Peyer's patch (tissue), 4 donors: ENCODE measurements at regions not wholly inside any gene's neighbourhood (a gene's known extent, or its start where the extent isn't known, plus 50 kb on each side); places are given as distances from the start of the nearest gene placed in this dataset.

Experiments
- DNase-seq, 3 donors: peaks; one replicate each; pipeline ENCODE4 v3.0.0-alpha.2; 2017 to 2019
- H3K27ac ChIP-seq, 4 donors: fragments of 200-600 bp; sonication (generic); one replicate each; pipeline ENCODE4 v1.5.1; 2016 to 2019
- H3K27me3 ChIP-seq, 2 donors: fragments of 200-600 bp; sonication (generic); one replicate each; pipeline ENCODE4 v1.5.1; 2019
- H3K36me3 ChIP-seq, 3 donors: fragments of 200-600 bp; sonication (generic); one replicate each; pipeline ENCODE4 v1.5.1; 2016 to 2019
- H3K4me1 ChIP-seq, 4 donors: fragments of 200-600 bp; sonication (generic); one replicate each; pipeline ENCODE4 v1.5.1; 2016 to 2019
- H3K4me3 ChIP-seq, 4 donors: fragments of 200-600 bp; sonication (generic); 1 replicate in 3 of 4; 2 replicates in 1 of 4; pipeline ENCODE4 v1.5.1; 2016 to 2019; ENCODE audit warnings: mild to moderate bottlenecking in 1 of 4
- H3K9me3 ChIP-seq, 4 donors: fragments of 200-600 bp; sonication (generic); one replicate each; pipeline ENCODE4 v1.5.1; 2016 to 2019; ENCODE audit warnings: mild to moderate bottlenecking in 1 of 4
- POLR2A ChIP-seq, 2 donors: fragments of 450-650 bp; IDR thresholded peaks; one replicate each; pipeline ENCODE4 v1.5.1; 2017; ENCODE audit warnings: antibody characterized with exemption in 2 of 2, mild to moderate bottlenecking in 2 of 2, moderate library complexity in 2 of 2
- TF ChIP-seq, protein P1 (sequence below), 6 experiments: fragments of 450-650 bp in 4 of 6; fragments of 200-600 bp in 2 of 6; sonication (generic) in 1 of 6; IDR thresholded peaks; one replicate each; pipeline ENCODE4 v1.5.1; 2017 to 2019; ENCODE audit warnings: antibody characterized with exemption in 6 of 6, mild to moderate bottlenecking in 3 of 6, moderate library complexity in 1 of 6

DNA sequence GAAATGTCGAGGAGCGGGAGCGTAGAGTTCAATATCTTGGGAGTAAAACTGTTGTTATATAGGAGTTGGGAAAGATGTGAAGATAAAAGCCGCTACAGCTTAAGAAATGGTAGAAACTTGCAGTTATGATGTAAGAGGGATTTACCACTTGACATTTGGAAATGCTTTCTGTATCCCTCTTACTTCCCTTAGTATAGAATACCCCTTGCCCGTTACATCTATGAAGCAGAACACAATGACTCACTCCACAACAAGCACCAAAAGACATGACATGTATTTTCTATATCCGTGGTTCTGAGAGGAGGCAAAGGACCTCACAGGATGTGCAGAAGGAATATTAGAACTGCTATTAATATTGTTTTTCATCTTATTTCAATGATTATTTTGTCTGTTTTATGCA lies 254.2 kb upstream of the NR2F2 start:
- H3K4me1 ChIP-seq = no peaks in the 10 kb centered on the region
- no peak for TF ChIP-seq POLR2A (IDR thresholded peaks at IDR 0.05)
- TF ChIP-seq, protein P1, sequence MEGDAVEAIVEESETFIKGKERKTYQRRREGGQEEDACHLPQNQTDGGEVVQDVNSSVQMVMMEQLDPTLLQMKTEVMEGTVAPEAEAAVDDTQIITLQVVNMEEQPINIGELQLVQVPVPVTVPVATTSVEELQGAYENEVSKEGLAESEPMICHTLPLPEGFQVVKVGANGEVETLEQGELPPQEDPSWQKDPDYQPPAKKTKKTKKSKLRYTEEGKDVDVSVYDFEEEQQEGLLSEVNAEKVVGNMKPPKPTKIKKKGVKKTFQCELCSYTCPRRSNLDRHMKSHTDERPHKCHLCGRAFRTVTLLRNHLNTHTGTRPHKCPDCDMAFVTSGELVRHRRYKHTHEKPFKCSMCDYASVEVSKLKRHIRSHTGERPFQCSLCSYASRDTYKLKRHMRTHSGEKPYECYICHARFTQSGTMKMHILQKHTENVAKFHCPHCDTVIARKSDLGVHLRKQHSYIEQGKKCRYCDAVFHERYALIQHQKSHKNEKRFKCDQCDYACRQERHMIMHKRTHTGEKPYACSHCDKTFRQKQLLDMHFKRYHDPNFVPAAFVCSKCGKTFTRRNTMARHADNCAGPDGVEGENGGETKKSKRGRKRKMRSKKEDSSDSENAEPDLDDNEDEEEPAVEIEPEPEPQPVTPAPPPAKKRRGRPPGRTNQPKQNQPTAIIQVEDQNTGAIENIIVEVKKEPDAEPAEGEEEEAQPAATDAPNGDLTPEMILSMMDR (IDR thresholded peaks at IDR 0.05) = no peak

DNA sequence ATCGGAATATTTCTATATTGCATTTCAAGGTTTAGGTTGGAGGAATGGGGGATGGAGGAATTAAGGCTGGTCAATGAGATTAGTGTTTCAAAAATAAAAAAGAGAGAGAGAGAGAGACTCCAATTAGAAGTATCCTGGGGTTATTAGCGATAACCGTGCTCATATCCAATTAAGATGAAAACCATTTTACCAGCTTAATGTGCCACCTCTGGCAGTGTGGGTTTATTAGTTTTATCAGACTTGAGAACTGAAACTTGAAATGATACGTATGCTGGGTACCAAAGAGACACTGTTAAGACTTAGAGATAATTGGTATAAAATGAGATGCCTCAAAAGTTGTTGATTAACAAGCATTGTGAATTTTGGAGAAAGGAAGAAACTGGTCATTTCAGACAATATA lies 251.5 kb upstream of the NR2F2 start:
- no peaks in the 10 kb centered on the region for H3K4me1 ChIP-seq
- H3K36me3 ChIP-seq = no peaks in the 10 kb centered on the region
- DNase-seq = no peak
- H3K9me3 ChIP-seq = no peaks in the 10 kb centered on the region
- TF ChIP-seq, protein P1 (IDR thresholded peaks at IDR 0.05) = no peak
- no peak for TF ChIP-seq POLR2A (IDR thresholded peaks at IDR 0.05)
- H3K27ac ChIP-seq = no peak overlapping the region
- no peaks in the 10 kb centered on the region for H3K27me3 ChIP-seq
- no peak overlapping the region for H3K4me3 ChIP-seq

More for the DNA sequence above, 254.2 kb upstream of the NR2F2 start:
- no peaks in the 10 kb centered on the region for H3K9me3 ChIP-seq
- H3K27ac ChIP-seq = no peak overlapping the region
- no peaks in the 10 kb centered on the region for H3K27me3 ChIP-seq
- no peaks in the 10 kb centered on the region for H3K36me3 ChIP-seq
- DNase-seq = no peak
- H3K4me3 ChIP-seq = no peak overlapping the region

DNA sequence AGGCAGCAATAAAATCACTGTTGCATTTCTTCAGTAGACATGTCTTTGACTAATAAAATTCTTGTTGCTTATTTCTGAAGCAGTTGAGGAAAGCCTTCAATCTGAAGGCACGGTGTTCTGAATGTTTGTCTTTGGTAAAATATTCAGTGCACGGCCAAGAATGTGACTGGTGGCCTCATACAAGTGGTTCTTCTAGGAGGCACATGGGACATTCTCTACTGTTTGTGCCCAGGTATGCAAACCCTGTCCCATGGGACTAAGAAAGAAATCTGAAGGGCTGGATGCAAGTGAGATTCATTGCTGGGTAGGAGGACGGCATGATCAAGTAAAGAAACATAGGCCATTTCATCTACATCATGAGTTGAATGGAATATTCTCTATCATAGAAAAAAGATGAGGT lies 250.6 kb upstream of the NR2F2 start:
- DNase-seq = no peak
- TF ChIP-seq POLR2A (IDR thresholded peaks at IDR 0.05) = no peak
- TF ChIP-seq, protein P1 (IDR thresholded peaks at IDR 0.05) = no peak
- no peaks in the 10 kb centered on the region for H3K27me3 ChIP-seq
- no peak overlapping the region for H3K27ac ChIP-seq
- H3K4me1 ChIP-seq = no peaks in the 10 kb centered on the region
- H3K4me3 ChIP-seq = no peak overlapping the region
- no peaks in the 10 kb centered on the region for H3K9me3 ChIP-seq
- no peaks in the 10 kb centered on the region for H3K36me3 ChIP-seq

GRCh38 chr15:96086164-96086563 lies 244.3 kb upstream of the NR2F2 start:
- no peaks in the 10 kb centered on the region for H3K27me3 ChIP-seq
- DNase-seq = no peak
- H3K36me3 ChIP-seq = no peaks in the 10 kb centered on the region
- no peaks in the 10 kb centered on the region for H3K9me3 ChIP-seq
- H3K27ac ChIP-seq = no peak overlapping the region
- H3K4me1 ChIP-seq = no peaks in the 10 kb centered on the region
- TF ChIP-seq, protein P1 (IDR thresholded peaks at IDR 0.05) = no peak
- H3K4me3 ChIP-seq = no peak overlapping the region

DNA sequence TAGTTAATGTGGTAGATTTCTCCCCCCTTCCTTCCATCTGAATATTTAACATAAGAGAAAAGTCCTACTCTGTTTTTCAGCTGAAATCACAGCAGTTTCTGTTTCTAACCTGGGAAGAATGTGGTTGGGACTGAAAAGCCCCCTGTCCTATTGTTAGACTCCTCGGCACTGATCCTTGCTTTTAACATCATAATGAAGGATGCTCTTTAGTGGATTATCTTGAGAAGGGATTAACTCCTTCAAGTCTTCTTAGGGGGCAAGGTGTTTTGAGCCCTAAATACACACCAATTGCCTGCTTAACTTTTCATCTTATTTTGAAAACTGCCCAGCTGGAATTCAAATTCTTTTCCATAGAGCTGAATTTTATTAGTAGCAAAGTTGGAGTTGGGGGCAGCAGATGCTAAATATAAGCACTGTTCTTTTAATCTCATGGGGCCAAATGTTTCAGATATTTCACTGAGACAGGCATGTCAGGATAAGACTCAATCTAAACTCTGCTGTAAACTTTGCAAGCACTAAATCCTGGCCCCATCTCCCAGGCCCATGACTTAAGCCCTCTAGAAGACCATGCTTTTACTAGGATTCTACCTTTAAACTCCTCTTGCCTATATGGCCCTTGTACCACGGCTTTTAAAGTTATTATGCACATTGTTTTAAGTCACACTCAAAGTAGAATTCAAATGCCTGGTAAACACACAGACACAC lies 243.2 kb upstream of the NR2F2 start:
- Histone ChIP-seq H3K27ac (no peak overlapping the region), H3K4me1 (no peaks in the 10 kb centered on the region), H3K4me3 (no peak overlapping the region), H3K9me3 (no peaks in the 10 kb centered on the region), H3K36me3 (no peaks in the 10 kb centered on the region), H3K27me3 (no peaks in the 10 kb centered on the region)
- TF ChIP-seq POLR2A (IDR thresholded peaks at IDR 0.05) = no peak
- TF ChIP-seq, protein P1 (IDR thresholded peaks at IDR 0.05) = no peak
- no peak for DNase-seq

DNA sequence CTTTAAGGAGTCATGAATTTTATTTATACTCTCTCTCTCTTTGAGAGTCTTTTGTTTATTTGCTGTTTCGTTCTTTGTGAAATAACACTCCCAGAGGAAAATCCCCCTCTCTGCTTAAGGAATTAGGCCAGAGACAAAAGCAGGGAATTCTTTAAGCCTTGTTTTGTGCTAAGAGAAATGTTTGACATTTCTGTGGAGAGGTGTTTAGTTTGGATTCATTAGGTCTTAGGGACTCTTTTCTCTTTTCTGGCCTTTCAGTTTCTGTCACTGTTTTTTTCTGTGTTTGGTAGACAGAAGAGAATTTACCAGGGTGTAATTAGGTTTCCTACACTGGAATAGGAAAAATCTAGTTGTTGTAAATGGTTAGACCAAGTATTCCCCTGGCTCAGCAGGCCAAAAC lies 241.8 kb upstream of the NR2F2 start:
- no peaks in the 10 kb centered on the region for H3K4me1 ChIP-seq
- no peak for DNase-seq
- H3K4me3 ChIP-seq = no peak overlapping the region
- no peaks in the 10 kb centered on the region for H3K9me3 ChIP-seq
- no peaks in the 10 kb centered on the region for H3K36me3 ChIP-seq
- TF ChIP-seq, protein P1 (IDR thresholded peaks at IDR 0.05) = no peak
- no peak for TF ChIP-seq POLR2A (IDR thresholded peaks at IDR 0.05)
- H3K27ac ChIP-seq = no peak overlapping the region
- H3K27me3 ChIP-seq = no peaks in the 10 kb centered on the region
